Brain microvascular endothelial cell (primary cell): ENCODE measurements at regions not wholly inside any gene's neighbourhood (a gene's known extent, or its start where the extent isn't known, plus 50 kb on each side); places are given as distances from the start of the nearest gene placed in this dataset.

Experiments
- DNase-seq: peaks from one replicate; pipeline ENCODE4 v3.0.0-alpha.2; 2020
- H3K27ac ChIP-seq: fragments of 250-450 bp; sonication (Bioruptor Pico); 2 replicates; pipeline ENCODE4 v1.5.1; 2020; ENCODE audit warnings: mild to moderate bottlenecking, moderate library complexity
- H3K27me3 ChIP-seq: fragments of 250-450 bp; sonication (Bioruptor Pico); replicated peaks from 2 replicates; pipeline ENCODE4 v1.5.1; 2020; ENCODE audit warnings: mild to moderate bottlenecking
- H3K36me3 ChIP-seq: fragments of 250-450 bp; sonication (Bioruptor Pico); replicated peaks from 2 replicates; pipeline ENCODE4 v1.5.1; 2020; ENCODE audit warnings: mild to moderate bottlenecking
- H3K4me3 ChIP-seq: 2 replicates; pipeline ENCODE4 v1.5.1; 2011; ENCODE audit warnings: low read depth, mild to moderate bottlenecking, control low read depth, low read length, moderate library complexity
- CTCF ChIP-seq: IDR thresholded peaks from 2 replicates; pipeline ENCODE4 v1.5.1; 2011; ENCODE audit warnings: low read depth, mild to moderate bottlenecking, moderate library complexity, low read length, control low read depth, inconsistent platforms; ENCODE audit errors: missing control alignments
- in situ Hi-C: cut with HindIII; loops from 2 replicates; pipeline ENCODE4 v1.10.0; 2017; ENCODE audit warnings: low sequenced_read_pairs, low pct_ligation_motif_present

GRCh38 chr15:61777689-61778088, 282.6 kb downstream of the VPS13C start:
- H3K27ac ChIP-seq = no peak overlapping the region
- no peak for TF ChIP-seq CTCF

GRCh38 chr15:61769557-61769956, 290.7 kb downstream of the VPS13C start:
- no peak for TF ChIP-seq CTCF
- Histone ChIP-seq H3K27me3 (no peaks in the 10 kb centered on the region), H3K4me3 (no peak overlapping the region), H3K36me3 (no peaks in the 10 kb centered on the region), H3K27ac (no peak overlapping the region)
- DNase-seq = no peak
- in situ Hi-C loops = no loop called here

More at GRCh38 chr15:61777689-61778088, 282.6 kb downstream of the VPS13C start:
- no peak for DNase-seq
- Histone ChIP-seq H3K27me3 (no peaks in the 10 kb centered on the region), H3K36me3 (no peaks in the 10 kb centered on the region), H3K4me3 (no peak overlapping the region)
- in situ Hi-C loops = no loop called here

- no peaks in the 10 kb centered on the region for H3K27me3 ChIP-seq
- in situ Hi-C loops = no loop called here
- TF ChIP-seq CTCF = no peak
These were observed 292.1 kb downstream of the VPS13C start for GRCh38 chr15:61768131-61768530.

GRCh38 chr15:61764981-61765380, 295.3 kb downstream of the VPS13C start:
- in situ Hi-C loops = no loop called here
- no peak for TF ChIP-seq CTCF
- Histone ChIP-seq H3K4me3 (no peak overlapping the region), H3K36me3 (no peaks in the 10 kb centered on the region), H3K27ac (no peak overlapping the region), H3K27me3 (no peaks in the 10 kb centered on the region)
- DNase-seq = no peak

More at GRCh38 chr15:61768131-61768530, 292.1 kb downstream of the VPS13C start:
- Histone ChIP-seq H3K4me3 (no peak overlapping the region), H3K27ac (no peak overlapping the region), H3K36me3 (no peaks in the 10 kb centered on the region)
- no peak for DNase-seq

- Histone ChIP-seq H3K36me3 (no peaks in the 10 kb centered on the region), H3K27me3 (no peaks in the 10 kb centered on the region), H3K27ac (no peak overlapping the region), H3K4me3 (no peak overlapping the region)
- no peak for DNase-seq
- no peak for TF ChIP-seq CTCF
- in situ Hi-C loops = no loop called here
These were observed 296.1 kb downstream of the VPS13C start for GRCh38 chr15:61764141-61764540.

GRCh38 chr15:61762676-61763075, 297.6 kb downstream of the VPS13C start:
- in situ Hi-C loops = no loop called here
- no peak overlapping the region for H3K4me3 ChIP-seq
- H3K36me3 ChIP-seq = no peaks in the 10 kb centered on the region
- TF ChIP-seq CTCF = no peak
- no peak for DNase-seq
- no peaks in the 10 kb centered on the region for H3K27me3 ChIP-seq
- H3K27ac ChIP-seq = no peak overlapping the region
